Esophagus muscularis mucosa (tissue), 4 donors: ENCODE measurements at regions not wholly inside any gene's neighbourhood (a gene's known extent, or its start where the extent isn't known, plus 50 kb on each side); places are given as distances from the start of the nearest gene placed in this dataset.

ENCODE experiments used
- DNase-seq: peaks from one replicate; pipeline ENCODE4 v3.0.0-alpha.2; 2017; ENCODE audit errors: extremely low spot score
- H3K27ac ChIP-seq, 4 donors: fragments of 200-600 bp; sonication (generic); replicated peaks in 1 of 4; 1 replicate in 3 of 4; 2 replicates in 1 of 4; pipeline ENCODE4 v1.5.1; 2016 to 2019; ENCODE audit warnings: mild to moderate bottlenecking in 1 of 4
- H3K27me3 ChIP-seq, 4 donors: fragments of 200-600 bp; sonication (generic); one replicate each; pipeline versions ENCODE4 v1.5.1 to v1.6.0; 2016 to 2019
- H3K36me3 ChIP-seq, 4 donors: fragments of 200-600 bp; sonication (generic); one replicate each; pipeline ENCODE4 v1.5.1; 2016 to 2019
- H3K4me1 ChIP-seq, 4 donors: fragments of 200-600 bp; sonication (generic); one replicate each; pipeline ENCODE4 v1.5.1; 2016 to 2019
- H3K4me3 ChIP-seq, 4 donors: fragments of 200-600 bp; sonication (generic); 1 replicate in 2 of 4; 2 replicates in 2 of 4; pipeline ENCODE4 v1.5.1; 2016 to 2019; ENCODE audit warnings: mild to moderate bottlenecking in 4 of 4, moderate library complexity in 1 of 4
- H3K9me3 ChIP-seq, 4 donors: fragments of 200-600 bp; sonication (generic); 1 replicate in 3 of 4; 2 replicates in 1 of 4; pipeline ENCODE4 v1.5.1; 2016 to 2019
- EP300 ChIP-seq: sonication (generic); formaldehyde crosslinking; IDR thresholded peaks from one replicate; pipeline ENCODE4 v1.6.1; 2017; ENCODE audit warnings: antibody characterized with exemption
- POLR2A ChIP-seq: fragments of 450-650 bp; IDR thresholded peaks from one replicate; pipeline ENCODE4 v1.6.1; 2017; ENCODE audit warnings: antibody characterized with exemption, moderate library complexity, mild to moderate bottlenecking, low read depth
- POLR2AphosphoS5 ChIP-seq, 2 donors: sonication (generic); formaldehyde crosslinking; IDR thresholded peaks; one replicate each; pipeline ENCODE4 v1.6.1; 2017; ENCODE audit warnings: antibody characterized with exemption in 2 of 2
- WGBS: methylation state at CpG from one replicate; pipeline ENCODE4 v1.1.5; 2018; 5-methylcytosine and 5-hydroxymethylcytosine counted together
- intact Hi-C: fragments of 100-400 bp; cut with DNase I; formaldehyde crosslinking; loops from one replicate; pipeline ENCODE4 v1.15.1; 2023
- TF ChIP-seq, protein P1 (sequence below), 3 experiments: fragments of 200-600 bp in 2 of 3; fragments of 450-650 bp in 1 of 3; sonication (generic) in 2 of 3; IDR thresholded peaks; one replicate each; pipeline ENCODE4 v1.5.1; 2017 to 2019; ENCODE audit warnings: antibody characterized with exemption in 3 of 3, mild to moderate bottlenecking in 2 of 3, moderate library complexity in 1 of 3

DNA sequence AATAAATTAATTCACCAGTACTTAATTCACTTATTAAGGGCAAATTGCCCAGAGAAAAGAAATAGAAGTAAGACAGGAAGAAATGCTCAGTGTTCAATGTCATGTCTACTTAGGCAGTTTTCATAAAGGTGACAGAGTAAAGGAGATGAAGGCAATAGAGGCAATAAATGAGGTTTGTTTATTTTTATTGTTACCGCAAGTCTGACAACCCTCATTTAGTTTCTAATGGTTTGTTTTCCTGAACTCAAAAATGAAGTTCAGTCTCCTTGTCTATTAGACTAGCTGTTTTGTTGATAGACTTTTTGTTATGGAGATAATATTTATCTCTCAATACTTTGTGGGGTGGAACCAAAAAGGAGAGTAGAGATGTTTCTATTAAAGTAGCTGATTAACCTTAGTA lies 258.3 kb downstream of the C3orf38 start:
- no peaks in the 10 kb centered on the region for H3K9me3 ChIP-seq
- intact Hi-C loops: no loop called here
- H3K36me3 ChIP-seq: no peaks in the 10 kb centered on the region
- no peaks in the 10 kb centered on the region for H3K4me1 ChIP-seq
- DNase-seq: no peak
- 80% methylated on average over 1 of the region's 1 CpG for WGBS
- H3K4me3 ChIP-seq: no peak overlapping the region
- H3K27ac ChIP-seq: no peak overlapping the region
- H3K27me3 ChIP-seq: no peaks in the 10 kb centered on the region
- TF ChIP-seq, protein P1, sequence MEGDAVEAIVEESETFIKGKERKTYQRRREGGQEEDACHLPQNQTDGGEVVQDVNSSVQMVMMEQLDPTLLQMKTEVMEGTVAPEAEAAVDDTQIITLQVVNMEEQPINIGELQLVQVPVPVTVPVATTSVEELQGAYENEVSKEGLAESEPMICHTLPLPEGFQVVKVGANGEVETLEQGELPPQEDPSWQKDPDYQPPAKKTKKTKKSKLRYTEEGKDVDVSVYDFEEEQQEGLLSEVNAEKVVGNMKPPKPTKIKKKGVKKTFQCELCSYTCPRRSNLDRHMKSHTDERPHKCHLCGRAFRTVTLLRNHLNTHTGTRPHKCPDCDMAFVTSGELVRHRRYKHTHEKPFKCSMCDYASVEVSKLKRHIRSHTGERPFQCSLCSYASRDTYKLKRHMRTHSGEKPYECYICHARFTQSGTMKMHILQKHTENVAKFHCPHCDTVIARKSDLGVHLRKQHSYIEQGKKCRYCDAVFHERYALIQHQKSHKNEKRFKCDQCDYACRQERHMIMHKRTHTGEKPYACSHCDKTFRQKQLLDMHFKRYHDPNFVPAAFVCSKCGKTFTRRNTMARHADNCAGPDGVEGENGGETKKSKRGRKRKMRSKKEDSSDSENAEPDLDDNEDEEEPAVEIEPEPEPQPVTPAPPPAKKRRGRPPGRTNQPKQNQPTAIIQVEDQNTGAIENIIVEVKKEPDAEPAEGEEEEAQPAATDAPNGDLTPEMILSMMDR (IDR thresholded peaks at IDR 0.05): no peak
- TF ChIP-seq POLR2A (no peak), EP300 (no peak), POLR2AphosphoS5 (IDR thresholded peaks at IDR 0.05) (no peak)

DNA sequence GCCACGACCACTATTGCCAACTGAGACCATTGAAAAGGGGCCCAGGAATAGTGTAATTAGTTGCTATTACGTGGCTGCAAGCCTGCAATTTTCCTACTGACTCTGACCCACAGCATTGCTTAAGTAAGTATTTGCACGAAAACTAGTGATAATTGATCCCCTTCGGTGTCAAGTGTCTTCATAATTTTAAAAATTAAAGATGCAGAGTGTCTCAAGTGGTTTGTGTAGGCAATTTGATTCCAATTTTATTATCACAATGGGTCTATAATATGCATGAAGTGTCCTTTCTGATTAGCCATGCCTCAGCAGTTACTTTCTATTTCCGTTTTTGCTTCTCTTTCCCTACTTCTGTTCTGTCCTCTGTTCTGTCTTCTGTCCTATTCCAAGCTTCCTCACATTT lies 259.2 kb downstream of the C3orf38 start:
- H3K36me3 ChIP-seq: no peaks in the 10 kb centered on the region
- TF ChIP-seq, protein P1 (IDR thresholded peaks at IDR 0.05): no peak
- TF ChIP-seq EP300 (no peak), POLR2A (no peak), POLR2AphosphoS5 (IDR thresholded peaks at IDR 0.05) (no peak)
- no peak overlapping the region for H3K27ac ChIP-seq
- WGBS: 79% methylated on average over 5 of the region's 5 CpGs
- no peaks in the 10 kb centered on the region for H3K27me3 ChIP-seq
- H3K4me3 ChIP-seq: no peak overlapping the region
- H3K4me1 ChIP-seq: no peaks in the 10 kb centered on the region
- intact Hi-C loops: no loop called here
- no peak for DNase-seq
- H3K9me3 ChIP-seq: no peaks in the 10 kb centered on the region

DNA sequence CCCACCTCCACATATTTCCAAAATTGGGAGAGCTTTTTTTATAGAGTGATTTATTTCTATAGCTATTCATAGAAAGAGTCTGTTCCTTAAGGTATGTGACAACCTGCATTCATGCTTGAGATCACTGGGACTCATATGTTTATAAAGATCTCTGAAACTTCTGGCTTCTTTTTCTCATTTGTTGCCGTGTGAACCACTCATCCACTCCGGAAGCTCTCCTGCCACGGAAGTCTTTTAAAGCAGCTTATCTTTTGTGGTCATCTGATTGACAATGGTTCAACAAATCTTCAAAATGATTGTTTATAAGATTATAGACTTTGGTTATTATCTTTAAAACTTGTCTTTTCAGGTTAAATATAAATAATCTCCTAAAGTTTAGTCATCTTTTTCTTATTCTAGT lies 260.5 kb downstream of the C3orf38 start:
- intact Hi-C loops: no loop called here
- Histone ChIP-seq H3K27ac (no peak overlapping the region), H3K27me3 (no peaks in the 10 kb centered on the region), H3K36me3 (no peaks in the 10 kb centered on the region), H3K4me1 (no peaks in the 10 kb centered on the region), H3K9me3 (no peaks in the 10 kb centered on the region), H3K4me3 (no peak overlapping the region)
- no peak for DNase-seq
- WGBS: 36% methylated on average over 3 of the region's 3 CpGs
- TF ChIP-seq POLR2AphosphoS5 (IDR thresholded peaks at IDR 0.05): no peak
- no peak for TF ChIP-seq EP300

DNA sequence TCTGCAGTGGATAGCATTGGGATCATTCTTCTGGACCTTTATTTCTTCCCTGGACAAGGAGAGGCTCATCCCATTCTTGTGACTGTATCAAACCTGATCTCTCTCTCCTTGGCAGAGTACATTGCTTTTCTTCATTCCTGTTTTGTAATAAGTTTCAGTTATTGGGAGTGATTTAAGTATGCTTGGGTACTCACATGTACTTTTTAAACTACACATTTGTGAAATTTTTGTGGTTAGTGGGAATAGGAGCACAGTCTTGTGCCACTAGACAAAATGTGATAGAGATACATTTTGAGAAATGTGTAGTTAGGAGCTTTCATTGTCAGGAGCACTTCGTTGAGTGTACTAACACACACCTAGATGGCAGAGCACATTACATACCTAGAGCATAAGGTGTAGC lies 262.6 kb downstream of the C3orf38 start:
- DNase-seq: no peak
- H3K36me3 ChIP-seq: no peaks in the 10 kb centered on the region
- TF ChIP-seq EP300 (no peak), POLR2A (no peak), POLR2AphosphoS5 (IDR thresholded peaks at IDR 0.05) (no peak)
- TF ChIP-seq, protein P1 (IDR thresholded peaks at IDR 0.05): no peak
- H3K9me3 ChIP-seq: no peaks in the 10 kb centered on the region
- H3K4me1 ChIP-seq: no peaks in the 10 kb centered on the region
- H3K27me3 ChIP-seq: no peaks in the 10 kb centered on the region
- 75% methylated on average over 1 of the region's 1 CpG for WGBS
- no peak overlapping the region for H3K4me3 ChIP-seq
- intact Hi-C loops: no loop called here
- no peak overlapping the region for H3K27ac ChIP-seq

DNA sequence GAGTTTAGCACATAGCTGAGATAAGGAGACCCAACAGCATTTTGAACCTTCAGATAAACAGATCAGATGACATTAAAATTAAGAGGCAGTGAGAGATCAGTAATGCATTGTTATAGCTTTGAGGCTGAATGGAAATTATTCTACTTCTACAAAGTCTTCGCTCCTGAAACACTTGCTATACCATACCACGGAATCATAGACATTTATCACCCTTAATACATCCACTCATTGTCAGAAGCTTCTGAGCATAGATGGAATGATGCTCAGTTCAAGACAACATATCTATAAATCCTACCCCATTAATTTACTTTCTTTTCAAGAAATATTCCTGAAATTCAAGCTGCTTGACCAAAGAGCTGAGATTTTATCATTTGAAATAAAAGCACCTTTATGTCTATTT lies 266.7 kb downstream of the C3orf38 start:
- Histone ChIP-seq H3K4me1 (peaks cover 0 to 4% (median 0%) of the 10 kb centered on the region in 4 donors), H3K27me3 (no peaks in the 10 kb centered on the region), H3K27ac (no peak overlapping the region), H3K9me3 (no peaks in the 10 kb centered on the region), H3K4me3 (no peak overlapping the region), H3K36me3 (no peaks in the 10 kb centered on the region)
- no peak for TF ChIP-seq EP300
- TF ChIP-seq, protein P1 (IDR thresholded peaks at IDR 0.05): no peak
- TF ChIP-seq POLR2AphosphoS5 (IDR thresholded peaks at IDR 0.05): no peak
- TF ChIP-seq POLR2A: no peak
- intact Hi-C loops: no loop called here
- no peak for DNase-seq
- WGBS: 89% methylated on average over 2 of the region's 2 CpGs
